ENCODE measurements at regions not wholly inside any gene's neighbourhood (a gene's known extent, or its start where the extent isn't known, plus 50 kb on each side); places are given as distances from the start of the nearest gene placed in this dataset.

DNA sequence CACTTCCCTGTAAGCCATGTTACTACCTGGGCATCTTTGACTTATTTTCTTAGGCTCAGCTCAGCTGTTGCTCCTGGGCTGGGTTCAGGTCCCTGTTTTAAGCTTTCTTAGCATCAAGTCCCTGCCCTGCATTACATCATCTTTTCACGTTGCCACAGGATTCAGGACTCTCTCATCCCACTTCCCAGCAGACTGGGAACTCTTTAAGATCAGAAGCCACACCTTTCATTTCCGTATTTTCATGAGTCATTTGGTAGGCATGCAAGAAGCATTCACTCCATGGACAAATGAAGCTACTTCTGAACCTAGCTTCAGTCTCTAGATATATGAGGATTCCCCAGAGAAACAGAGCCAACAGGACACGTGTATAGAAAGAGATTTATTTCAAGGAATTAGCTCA lies 726.8 kb downstream of the VRK1 start:
- Mint-ChIP-seq H3K4me3 (ENCODE audit: unreplicated experiment) (no peak overlapping the region), H3K4me1 (ENCODE audit: unreplicated experiment) (peaks cover 5% of the 10 kb centered on the region), H3K9me3 (ENCODE audit: unreplicated experiment) (no peaks in the 10 kb centered on the region), H3K27ac (ENCODE audit: unreplicated experiment) (no peak overlapping the region), H3K36me3 (ENCODE audit: low read depth, unreplicated experiment) (no peaks in the 10 kb centered on the region), H3K27me3 (ENCODE audit: unreplicated experiment) (peaks cover 2% of the 10 kb centered on the region)
- TF ChIP-seq, protein P1, sequence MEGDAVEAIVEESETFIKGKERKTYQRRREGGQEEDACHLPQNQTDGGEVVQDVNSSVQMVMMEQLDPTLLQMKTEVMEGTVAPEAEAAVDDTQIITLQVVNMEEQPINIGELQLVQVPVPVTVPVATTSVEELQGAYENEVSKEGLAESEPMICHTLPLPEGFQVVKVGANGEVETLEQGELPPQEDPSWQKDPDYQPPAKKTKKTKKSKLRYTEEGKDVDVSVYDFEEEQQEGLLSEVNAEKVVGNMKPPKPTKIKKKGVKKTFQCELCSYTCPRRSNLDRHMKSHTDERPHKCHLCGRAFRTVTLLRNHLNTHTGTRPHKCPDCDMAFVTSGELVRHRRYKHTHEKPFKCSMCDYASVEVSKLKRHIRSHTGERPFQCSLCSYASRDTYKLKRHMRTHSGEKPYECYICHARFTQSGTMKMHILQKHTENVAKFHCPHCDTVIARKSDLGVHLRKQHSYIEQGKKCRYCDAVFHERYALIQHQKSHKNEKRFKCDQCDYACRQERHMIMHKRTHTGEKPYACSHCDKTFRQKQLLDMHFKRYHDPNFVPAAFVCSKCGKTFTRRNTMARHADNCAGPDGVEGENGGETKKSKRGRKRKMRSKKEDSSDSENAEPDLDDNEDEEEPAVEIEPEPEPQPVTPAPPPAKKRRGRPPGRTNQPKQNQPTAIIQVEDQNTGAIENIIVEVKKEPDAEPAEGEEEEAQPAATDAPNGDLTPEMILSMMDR (IDR thresholded peaks at IDR 0.05; ENCODE audit: unreplicated experiment) = no peak
- DNase-seq (ENCODE audit: low spot score) = no peak

DNA sequence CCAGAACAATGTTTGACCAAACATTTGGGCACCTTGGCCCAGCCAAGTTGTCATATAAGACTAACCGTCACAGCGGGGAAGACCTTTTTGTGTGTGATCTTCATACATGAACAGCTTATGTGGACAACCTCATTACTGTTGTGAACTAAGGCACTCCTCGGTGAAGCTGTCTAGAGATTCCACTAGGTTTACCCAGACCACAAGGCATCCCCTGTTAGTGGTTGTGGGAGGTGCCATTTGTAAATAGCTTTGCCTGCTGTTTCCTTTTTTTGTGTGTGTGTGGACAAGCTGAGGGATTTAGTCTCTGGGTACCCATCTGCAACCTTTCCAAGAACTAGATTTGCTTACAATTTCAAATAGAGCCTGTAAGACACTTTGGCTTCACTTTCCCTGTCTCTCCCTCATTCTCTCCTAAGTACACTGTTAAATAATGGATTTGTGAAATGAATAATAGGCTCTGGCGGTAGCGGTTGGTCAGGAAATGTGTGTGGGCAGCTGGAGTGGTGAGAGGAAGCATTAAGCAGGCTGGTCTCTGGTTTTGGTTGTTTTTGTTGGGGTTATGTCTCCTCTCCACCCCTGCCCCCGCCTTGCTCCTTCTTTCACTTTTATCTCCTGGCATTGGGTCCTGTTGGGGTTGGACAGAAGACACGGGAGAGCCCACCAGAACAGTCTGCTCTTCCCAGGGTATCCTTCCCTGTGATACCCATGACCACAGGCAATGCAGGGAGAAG lies 727.6 kb downstream of the VRK1 start:
- no peaks in the 10 kb centered on the region for H3K9me3 Mint-ChIP-seq (ENCODE audit: unreplicated experiment)
- no peaks in the 10 kb centered on the region for H3K36me3 Mint-ChIP-seq (ENCODE audit: low read depth, unreplicated experiment)
- H3K4me3 Mint-ChIP-seq (ENCODE audit: unreplicated experiment) = no peak overlapping the region
- peaks cover 5% of the 10 kb centered on the region for H3K4me1 Mint-ChIP-seq (ENCODE audit: unreplicated experiment)
- TF ChIP-seq, protein P1 (IDR thresholded peaks at IDR 0.05; ENCODE audit: unreplicated experiment) = no peak
- DNase-seq (ENCODE audit: low spot score) = no peak
- no peak overlapping the region for H3K27ac Mint-ChIP-seq (ENCODE audit: unreplicated experiment)
- peaks cover 2% of the 10 kb centered on the region for H3K27me3 Mint-ChIP-seq (ENCODE audit: unreplicated experiment)

GRCh38 chr14:97527993-97528392 lies 730.8 kb downstream of the VRK1 start:
- Mint-ChIP-seq H3K27me3 (ENCODE audit: unreplicated experiment) (no peaks in the 10 kb centered on the region), H3K27ac (ENCODE audit: unreplicated experiment) (no peak overlapping the region), H3K4me1 (ENCODE audit: unreplicated experiment) (peaks cover 5% of the 10 kb centered on the region), H3K4me3 (ENCODE audit: unreplicated experiment) (no peak overlapping the region), H3K9me3 (ENCODE audit: unreplicated experiment) (no peaks in the 10 kb centered on the region), H3K36me3 (ENCODE audit: low read depth, unreplicated experiment) (no peaks in the 10 kb centered on the region)
- TF ChIP-seq, protein P1 (IDR thresholded peaks at IDR 0.05; ENCODE audit: unreplicated experiment) = no peak
- no peak for DNase-seq (ENCODE audit: low spot score)

DNA sequence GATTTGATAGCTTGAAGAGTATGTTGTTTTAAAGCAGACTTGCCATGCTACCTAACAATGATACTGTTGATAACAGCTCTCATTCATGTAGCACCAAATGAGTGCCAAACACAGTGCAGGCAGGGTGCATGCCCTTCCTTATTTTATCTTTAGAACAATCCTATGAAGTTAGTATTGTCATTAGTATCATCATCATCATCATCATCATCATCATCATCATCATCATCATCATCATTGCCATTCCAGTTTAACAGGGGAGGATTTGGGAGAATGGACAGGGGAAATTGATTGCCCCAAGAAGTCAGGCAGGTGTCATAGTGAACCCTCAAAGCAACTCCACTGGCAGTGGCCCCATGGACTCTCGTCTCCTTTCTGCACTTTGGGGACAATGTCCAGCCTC lies 734.9 kb downstream of the VRK1 start:
- DNase-seq (ENCODE audit: low spot score) = no peak
- no peak overlapping the region for H3K27ac Mint-ChIP-seq (ENCODE audit: unreplicated experiment)
- H3K4me3 Mint-ChIP-seq (ENCODE audit: unreplicated experiment) = no peak overlapping the region
- no peaks in the 10 kb centered on the region for H3K9me3 Mint-ChIP-seq (ENCODE audit: unreplicated experiment)
- H3K36me3 Mint-ChIP-seq (ENCODE audit: low read depth, unreplicated experiment) = no peaks in the 10 kb centered on the region
- TF ChIP-seq, protein P1 (IDR thresholded peaks at IDR 0.05; ENCODE audit: unreplicated experiment) = no peak
- H3K27me3 Mint-ChIP-seq (ENCODE audit: unreplicated experiment) = peaks cover 4% of the 10 kb centered on the region
- H3K4me1 Mint-ChIP-seq (ENCODE audit: unreplicated experiment) = no peaks in the 10 kb centered on the region

DNA sequence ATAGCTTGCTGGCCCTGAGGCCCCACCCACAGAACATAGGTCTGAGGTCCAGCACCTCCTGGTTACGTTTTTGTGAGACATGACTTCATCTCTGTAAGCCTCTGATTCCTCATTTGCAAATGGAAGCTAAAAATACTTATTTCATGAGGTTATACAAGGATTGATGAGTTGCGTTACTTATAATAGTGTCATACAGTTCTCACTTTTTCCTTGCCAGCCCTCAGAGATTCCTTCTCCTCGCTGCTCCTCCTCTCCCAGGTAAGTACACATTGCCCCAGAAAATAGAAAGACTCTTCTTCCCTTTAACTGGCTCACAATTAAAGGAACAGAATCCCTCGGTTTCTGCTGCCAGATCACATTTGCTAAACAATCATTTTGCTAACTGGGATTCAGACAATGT lies 739.2 kb downstream of the VRK1 start:
- Mint-ChIP-seq H3K27ac (ENCODE audit: unreplicated experiment) (no peak overlapping the region), H3K4me1 (ENCODE audit: unreplicated experiment) (no peaks in the 10 kb centered on the region), H3K36me3 (ENCODE audit: low read depth, unreplicated experiment) (no peaks in the 10 kb centered on the region), H3K27me3 (ENCODE audit: unreplicated experiment) (peaks cover 4% of the 10 kb centered on the region), H3K9me3 (ENCODE audit: unreplicated experiment) (no peaks in the 10 kb centered on the region), H3K4me3 (ENCODE audit: unreplicated experiment) (no peak overlapping the region)
- TF ChIP-seq, protein P1 (IDR thresholded peaks at IDR 0.05; ENCODE audit: unreplicated experiment) = no peak
- DNase-seq (ENCODE audit: low spot score) = no peak
